Thymus (tissue), 11 donors: ENCODE measurements at regions not wholly inside any gene's neighbourhood (a gene's known extent, or its start where the extent isn't known, plus 50 kb on each side); places are given as distances from the start of the nearest gene placed in this dataset.
"Not testable (repeated sequence)": the region's sequence is repeated elsewhere in the genome, so short reads cannot be mapped to it uniquely, and the experiment has no call there.

Experiments
- DNase-seq, 9 donors: peaks; one replicate each; pipeline ENCODE4 v3.0.0-alpha.2; 2013; ENCODE audit warnings: low spot score in 9 of 9, low read depth in 6 of 9, missing footprints in 1 of 9
- H3K27ac ChIP-seq, 2 donors: one replicate each; pipeline ENCODE4 v1.5.1; 2013; ENCODE audit warnings: control low read depth in 1 of 2, low read depth in 1 of 2, low read length in 1 of 2, mild to moderate bottlenecking in 1 of 2, moderate library complexity in 1 of 2
- H3K27me3 ChIP-seq, 2 donors: one replicate each; pipeline ENCODE4 v1.5.1; 2013; ENCODE audit warnings: low read length in 1 of 2; ENCODE audit not compliant: control insufficient read depth in 2 of 2, insufficient read depth in 1 of 2
- H3K36me3 ChIP-seq, 2 donors: one replicate each; pipeline ENCODE4 v1.5.1; 2013; ENCODE audit warnings: low read length in 1 of 2, mild to moderate bottlenecking in 1 of 2, moderate library complexity in 1 of 2; ENCODE audit not compliant: control insufficient read depth in 2 of 2, insufficient read depth in 2 of 2
- H3K4me1 ChIP-seq, 2 donors: one replicate each; pipeline ENCODE4 v1.5.1; 2013; ENCODE audit warnings: low read length in 2 of 2; ENCODE audit not compliant: control insufficient read depth in 2 of 2, insufficient read depth in 2 of 2
- H3K4me3 ChIP-seq, 2 donors: one replicate each; pipeline ENCODE4 v1.5.1; 2013; ENCODE audit warnings: low read length in 2 of 2, control low read depth in 1 of 2, mild to moderate bottlenecking in 1 of 2
- H3K9me3 ChIP-seq, 2 donors: one replicate each; pipeline ENCODE4 v1.5.1; 2013; ENCODE audit warnings: low read length in 1 of 2, mild to moderate bottlenecking in 1 of 2; ENCODE audit not compliant: control insufficient read depth in 2 of 2, insufficient read depth in 1 of 2
- WGBS: extraction: QIAGEN DNeasy Blood & Tissue Kit; methylation state at CpG from one replicate; pipeline ENCODE4 v1.1.7; 2013; 5-methylcytosine and 5-hydroxymethylcytosine counted together
- donor health status: healthy.

- no peaks in the 10 kb centered on the region for H3K4me1 ChIP-seq
- H3K27ac ChIP-seq = no peak overlapping the region
- WGBS = 95% methylated on average over 14 of the region's 14 CpGs
- no peak for DNase-seq
- H3K27me3 ChIP-seq = no peaks in the 10 kb centered on the region
- no peaks in the 10 kb centered on the region for H3K9me3 ChIP-seq
- H3K36me3 ChIP-seq = no peaks in the 10 kb centered on the region
- H3K4me3 ChIP-seq = no peak overlapping the region
Observed at GRCh38 chr1:184851822-184852746, 97.4 kb upstream of the EDEM3 start.

- peak in 3 of 9 donors; percentile 13 to 45 (median 27) for DNase-seq
- Histone ChIP-seq H3K27me3 (no peaks in the 10 kb centered on the region), H3K27ac (no peak overlapping the region), H3K4me1 (no peaks in the 10 kb centered on the region), H3K9me3 (no peaks in the 10 kb centered on the region), H3K36me3 (no peaks in the 10 kb centered on the region), H3K4me3 (no peak overlapping the region)
- WGBS = 42% methylated on average over 6 of the region's 6 CpGs
Observed at GRCh38 chr1:184843732-184844495, 89.3 kb upstream of the EDEM3 start.

GRCh38 chr1:184840596-184840995 is 85.9 kb upstream of the EDEM3 start:
- Histone ChIP-seq H3K27ac (no peak overlapping the region), H3K4me3 (no peak overlapping the region), H3K4me1 (no peaks in the 10 kb centered on the region), H3K9me3 (no peaks in the 10 kb centered on the region), H3K36me3 (no peaks in the 10 kb centered on the region), H3K27me3 (no peaks in the 10 kb centered on the region)
- DNase-seq = peak in 1 of 9 donors; percentile 25
- 89% methylated on average over 2 of the region's 2 CpGs for WGBS

GRCh38 chr1:184838504-184838951 is 83.9 kb upstream of the EDEM3 start:
- WGBS = 84% methylated on average over 2 of the region's 2 CpGs
- Histone ChIP-seq H3K27me3 (no peaks in the 10 kb centered on the region), H3K36me3 (no peaks in the 10 kb centered on the region), H3K4me1 (no peaks in the 10 kb centered on the region), H3K9me3 (no peaks in the 10 kb centered on the region), H3K27ac (no peak overlapping the region), H3K4me3 (no peak overlapping the region)
- DNase-seq = peak in 1 of 9 donors; percentile 13

- Histone ChIP-seq H3K4me3 (no peak overlapping the region), H3K27ac (no peak overlapping the region)
- no peak for DNase-seq
Observed at GRCh38 chr1:184836934-184837895, 82.6 kb upstream of the EDEM3 start.

GRCh38 chr1:184836141-184836540 is 81.5 kb upstream of the EDEM3 start:
- H3K9me3 ChIP-seq = no peaks in the 10 kb centered on the region
- no peak overlapping the region for H3K4me3 ChIP-seq
- no peaks in the 10 kb centered on the region for H3K27me3 ChIP-seq
- 99% methylated on average over 1 of the region's 1 CpG for WGBS
- DNase-seq = no peak
- no peak overlapping the region for H3K27ac ChIP-seq
- no peaks in the 10 kb centered on the region for H3K4me1 ChIP-seq
- H3K36me3 ChIP-seq = no peaks in the 10 kb centered on the region

More at GRCh38 chr1:184836934-184837895, 82.6 kb upstream of the EDEM3 start:
- WGBS = 86% methylated on average over 6 of the region's 6 CpGs
- H3K4me1 ChIP-seq = no peaks in the 10 kb centered on the region
- no peaks in the 10 kb centered on the region for H3K36me3 ChIP-seq
- H3K27me3 ChIP-seq = no peaks in the 10 kb centered on the region
- H3K9me3 ChIP-seq = no peaks in the 10 kb centered on the region

- not testable (repeated sequence) for H3K4me1 ChIP-seq, DNase-seq, H3K9me3 ChIP-seq, H3K36me3 ChIP-seq, H3K27ac ChIP-seq, H3K4me3 ChIP-seq, H3K27me3 ChIP-seq
Observed at GRCh38 chr1:184833994-184834393, 79.3 kb upstream of the EDEM3 start.

GRCh38 chr1:184832517-184832916 is 77.9 kb upstream of the EDEM3 start:
- WGBS = 99% methylated on average over 3 of the region's 3 CpGs
- no peaks in the 10 kb centered on the region for H3K4me1 ChIP-seq
- H3K9me3 ChIP-seq = no peaks in the 10 kb centered on the region
- H3K36me3 ChIP-seq = no peaks in the 10 kb centered on the region
- H3K27ac ChIP-seq = no peak overlapping the region
- H3K4me3 ChIP-seq = no peak overlapping the region
- H3K27me3 ChIP-seq = no peaks in the 10 kb centered on the region
- no peak for DNase-seq
